Activated CD8-positive, alpha-beta memory T cell treated with anti-CD3 and anti-CD28 coated beads for 48 hours (primary cell): ENCODE measurements at regions not wholly inside any gene's neighbourhood (a gene's known extent, or its start where the extent isn't known, plus 50 kb on each side); places are given as distances from the start of the nearest gene placed in this dataset.
"Not testable (repeated sequence)": the region's sequence is repeated elsewhere in the genome, so short reads cannot be mapped to it uniquely, and the experiment has no call there.

ENCODE experiments used
- DNase-seq, 3 experiments: peaks; one replicate each; pipeline ENCODE4 v3.0.0-alpha.2; 2020; ENCODE audit warnings: low read depth in 2 of 3, low spot score in 2 of 3

GRCh38 chr15:31649634-31650033, 323.0 kb downstream of the KLF13 start:
- not testable (repeated sequence) for DNase-seq

DNA sequence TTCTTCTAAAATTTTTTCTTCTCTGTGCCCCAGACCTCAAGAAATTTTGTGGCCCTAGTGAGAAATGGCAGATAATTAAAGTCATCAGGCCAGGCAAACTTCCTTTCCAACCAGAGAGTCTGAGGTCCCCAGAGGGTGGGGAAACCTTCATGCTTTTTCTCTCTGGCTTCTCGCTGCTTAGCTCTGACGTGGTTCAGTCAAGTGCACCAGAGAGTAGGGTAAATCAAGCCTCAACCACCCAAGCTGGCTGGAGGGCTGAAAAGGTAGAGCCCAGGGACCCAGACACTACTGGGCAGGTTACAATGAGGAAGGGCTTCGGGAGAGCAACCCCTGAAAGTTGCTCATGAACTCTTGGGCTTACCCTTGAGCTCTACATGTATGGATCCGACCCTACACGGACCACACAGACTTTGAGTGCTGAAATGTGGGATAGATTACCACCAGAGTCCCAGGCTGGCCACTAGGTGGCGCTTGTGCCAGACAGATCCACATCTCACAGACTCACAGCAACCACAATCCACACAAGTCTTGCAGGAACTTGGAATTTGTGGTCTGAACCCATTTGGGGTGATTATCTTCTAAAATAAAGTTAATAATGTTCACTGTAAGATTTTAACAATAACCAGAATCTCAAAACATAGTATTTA, 323.5 kb downstream of the KLF13 start:
- DNase-seq = peak; percentile 8 to 20 (median 13)

DNA sequence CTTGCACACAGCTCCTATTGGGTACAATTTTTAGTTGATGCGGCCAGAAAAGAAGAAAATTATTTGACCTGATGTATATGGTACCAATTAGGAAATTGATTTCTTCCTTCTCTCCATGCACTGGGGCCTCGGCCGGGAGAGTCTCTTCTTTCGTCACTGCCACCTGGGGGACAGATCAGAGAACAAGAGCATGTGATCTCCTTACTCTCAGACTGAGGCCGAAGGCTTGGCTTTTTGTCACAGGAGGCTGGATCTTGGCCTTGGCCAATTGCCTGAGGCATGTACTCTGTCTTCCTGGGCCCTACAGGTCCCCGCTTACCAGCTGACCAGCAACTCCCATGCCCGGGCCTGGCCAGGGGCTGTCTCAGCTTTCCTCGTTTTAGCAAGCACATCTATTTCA, 330.3 kb downstream of the KLF13 start:
- not testable (repeated sequence) for DNase-seq

DNA sequence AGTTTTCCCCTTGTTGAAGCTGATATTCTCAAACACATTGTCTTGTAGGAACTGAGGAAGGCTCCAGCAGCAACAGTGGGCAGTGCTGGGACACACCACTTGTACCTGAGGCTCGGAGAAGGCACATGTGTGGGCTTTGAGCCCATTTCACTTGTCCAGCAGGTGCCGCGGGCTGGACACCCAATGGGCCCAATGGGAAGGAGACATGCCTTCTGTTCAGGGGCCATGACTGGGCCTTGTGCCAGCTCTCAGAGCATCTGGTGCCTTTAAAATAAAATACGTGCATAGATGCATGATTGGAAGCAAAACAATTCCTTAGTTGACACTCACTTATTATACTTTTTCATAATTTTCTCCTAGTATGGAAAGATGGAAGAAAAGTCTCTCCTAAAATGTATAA, 334.2 kb downstream of the KLF13 start:
- DNase-seq = no peak

DNA sequence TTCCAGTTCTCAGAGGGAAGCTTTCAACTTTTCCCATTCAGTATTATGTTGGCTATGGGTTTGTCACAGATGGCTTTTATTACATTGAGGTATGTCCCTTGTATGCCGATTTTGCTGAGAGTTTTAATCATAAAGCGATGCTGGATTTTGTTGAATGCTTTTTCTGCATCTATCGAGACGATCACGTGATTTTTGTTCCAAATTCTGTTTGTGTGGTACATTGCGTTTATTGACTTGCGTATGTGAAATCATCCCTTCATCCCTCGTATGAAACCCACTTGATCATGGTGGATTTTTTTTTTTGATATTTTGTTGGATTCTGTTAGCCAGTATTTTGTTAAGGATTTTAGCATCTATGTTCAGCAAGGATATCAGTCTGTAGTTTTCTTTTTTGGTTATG, 339.1 kb downstream of the KLF13 start:
- not testable (repeated sequence) for DNase-seq

DNA sequence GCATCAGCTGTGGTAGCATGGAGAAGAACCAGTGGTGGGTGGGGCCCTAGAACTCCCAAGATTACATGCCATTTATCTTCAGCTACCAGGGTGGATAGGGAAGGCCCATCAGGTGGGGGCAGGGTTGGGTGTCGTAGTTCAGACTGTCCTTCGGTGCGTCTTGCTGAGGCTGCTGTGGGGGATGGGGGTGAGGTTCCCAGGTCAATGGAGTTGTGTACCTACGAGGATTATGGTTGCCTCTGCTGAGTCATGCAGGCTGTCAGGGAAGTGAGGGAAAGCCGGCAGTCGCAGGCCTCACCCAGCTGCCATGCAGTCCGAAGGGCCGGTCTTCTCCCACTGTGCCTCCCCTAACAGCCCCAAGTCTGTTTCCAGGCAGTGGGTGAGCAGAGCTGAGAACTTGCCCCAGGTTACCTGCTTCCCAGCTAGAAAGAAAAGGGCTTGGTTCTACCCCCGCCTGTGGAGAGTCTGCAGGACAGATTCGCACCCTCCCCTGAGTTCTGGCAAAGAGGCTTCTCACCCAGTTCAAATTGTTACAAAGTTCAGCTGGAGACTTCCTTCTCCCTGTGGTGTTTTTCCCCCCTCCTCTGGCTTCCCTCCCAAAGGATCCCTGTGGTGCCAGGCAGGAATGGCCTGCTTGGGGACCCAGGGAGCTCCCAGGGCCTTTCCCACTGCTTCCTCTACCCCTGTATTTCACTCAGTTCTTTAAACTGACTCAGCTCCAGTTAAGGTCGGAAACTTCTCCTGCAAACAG, 342.7 kb downstream of the KLF13 start:
- DNase-seq = not testable (repeated sequence)

- not testable (repeated sequence) for DNase-seq
These were observed 346.6 kb downstream of the KLF13 start for GRCh38 chr15:31673263-31673662.

GRCh38 chr15:31681529-31682259, 348.6 kb upstream of the CHRNA7 start:
- DNase-seq = not testable (repeated sequence)

- not testable (repeated sequence) for DNase-seq
These were observed 343.2 kb upstream of the CHRNA7 start for GRCh38 chr15:31687088-31687487.

GRCh38 chr15:31696509-31696908, 333.8 kb upstream of the CHRNA7 start:
- not testable (repeated sequence) for DNase-seq

- DNase-seq = not testable (repeated sequence)
These were observed 325.1 kb upstream of the CHRNA7 start for GRCh38 chr15:31705076-31705678.

- not testable (repeated sequence) for DNase-seq
These were observed 322.2 kb upstream of the CHRNA7 start for GRCh38 chr15:31707944-31708702.

DNA sequence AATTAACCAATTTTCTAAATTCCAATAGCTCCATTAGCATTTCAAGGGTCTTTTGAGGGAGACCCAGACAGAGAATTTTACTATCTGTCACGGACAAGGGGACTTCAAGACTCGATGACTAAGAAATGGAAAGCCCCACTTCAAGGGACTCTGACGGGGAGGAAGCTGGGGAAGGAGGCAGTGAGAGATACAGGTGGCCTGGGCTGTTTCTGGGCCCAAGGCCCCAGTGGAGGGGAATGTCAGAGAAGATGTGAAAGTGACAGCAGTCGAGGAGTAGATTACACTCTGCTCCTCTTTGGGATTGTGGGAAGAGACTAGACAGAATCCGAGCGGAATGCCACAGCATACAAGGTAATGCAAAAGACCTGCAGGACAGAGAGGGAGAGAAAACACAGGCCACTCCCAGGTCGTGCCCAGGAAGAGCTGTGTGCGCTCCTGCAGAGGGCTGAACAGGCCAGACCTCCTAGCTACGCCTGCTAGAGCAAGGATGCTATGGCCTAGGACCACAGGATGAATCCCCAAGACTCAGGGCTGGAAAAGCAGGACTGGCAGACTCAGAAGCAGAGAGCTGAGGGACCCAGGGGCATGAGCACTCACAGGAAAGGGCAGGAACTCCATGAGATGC, 321.5 kb upstream of the CHRNA7 start:
- not testable (repeated sequence) for DNase-seq

DNA sequence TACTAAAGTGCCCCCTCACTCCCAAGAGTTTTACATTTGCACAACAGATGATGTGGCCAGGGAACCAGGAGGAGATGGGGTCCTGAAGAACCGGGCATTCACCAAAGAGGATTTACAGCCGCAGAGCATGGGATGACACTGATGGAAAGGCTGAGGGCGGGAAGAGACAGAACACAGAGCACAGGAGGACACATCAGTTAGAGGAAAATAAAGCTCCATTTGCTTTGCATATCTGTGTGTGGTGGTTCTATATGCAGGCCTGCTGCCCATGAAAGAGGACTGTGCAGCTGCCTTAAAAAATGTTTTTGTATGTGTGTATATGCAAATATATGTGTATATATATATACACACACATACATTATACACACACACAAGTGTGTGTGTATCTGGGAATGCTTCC, 320.8 kb upstream of the CHRNA7 start:
- not testable (repeated sequence) for DNase-seq

- not testable (repeated sequence) for DNase-seq
These were observed 319.5 kb upstream of the CHRNA7 start for GRCh38 chr15:31710806-31711205.

- not testable (repeated sequence) for DNase-seq
These were observed 315.1 kb upstream of the CHRNA7 start for GRCh38 chr15:31715208-31715607.

- DNase-seq = not testable (repeated sequence)
These were observed 311.7 kb upstream of the CHRNA7 start for GRCh38 chr15:31718625-31719024.

GRCh38 chr15:31719396-31720022, 310.8 kb upstream of the CHRNA7 start:
- not testable (repeated sequence) for DNase-seq

GRCh38 chr15:31723019-31723418, 307.3 kb upstream of the CHRNA7 start:
- not testable (repeated sequence) for DNase-seq

GRCh38 chr15:31724903-31725302, 305.4 kb upstream of the CHRNA7 start:
- DNase-seq = not testable (repeated sequence)
